NB4 (cell line): ENCODE measurements at regions not wholly inside any gene's neighbourhood (a gene's known extent, or its start where the extent isn't known, plus 50 kb on each side); places are given as distances from the start of the nearest gene placed in this dataset.

Source experiments
- CTCF ChIP-seq: IDR thresholded peaks from one replicate; pipeline ENCODE4 v1.5.1; 2012; ENCODE audit warnings: low read depth, low read length
- POLR2A ChIP-seq: IDR thresholded peaks from 2 replicates; pipeline ENCODE4 v1.6.1; 2011; ENCODE audit warnings: mild to moderate bottlenecking; ENCODE audit not compliant: insufficient read length; ENCODE audit errors: extremely low read depth

GRCh38 chr10:64345856-64346255 lies 824.7 kb downstream of the REEP3 start:
- TF ChIP-seq CTCF, result no peak
- TF ChIP-seq POLR2A, result no peak
